Esophagus muscularis mucosa (tissue), 4 donors: ENCODE measurements at regions not wholly inside any gene's neighbourhood (a gene's known extent, or its start where the extent isn't known, plus 50 kb on each side); places are given as distances from the start of the nearest gene placed in this dataset.

Experiments used
- CTCF ChIP-seq, 3 experiments: fragments of 200-600 bp in 2 of 3; fragments of 450-650 bp in 1 of 3; sonication (generic) in 2 of 3; IDR thresholded peaks; one replicate each; pipeline ENCODE4 v1.5.1; 2017 to 2019; ENCODE audit warnings: antibody characterized with exemption in 3 of 3, mild to moderate bottlenecking in 2 of 3, moderate library complexity in 1 of 3
- EP300 ChIP-seq: sonication (generic); formaldehyde crosslinking; IDR thresholded peaks from one replicate; pipeline ENCODE4 v1.6.1; 2017; ENCODE audit warnings: antibody characterized with exemption
- POLR2A ChIP-seq: fragments of 450-650 bp; IDR thresholded peaks from one replicate; pipeline ENCODE4 v1.6.1; 2017; ENCODE audit warnings: antibody characterized with exemption, moderate library complexity, mild to moderate bottlenecking, low read depth
- POLR2AphosphoS5 ChIP-seq, 2 donors: sonication (generic); formaldehyde crosslinking; IDR thresholded peaks; one replicate each; pipeline ENCODE4 v1.6.1; 2017; ENCODE audit warnings: antibody characterized with exemption in 2 of 2

- TF ChIP-seq CTCF (IDR thresholded peaks at IDR 0.05) (no peak), EP300 (no peak), POLR2AphosphoS5 (IDR thresholded peaks at IDR 0.05) (no peak), POLR2A (no peak)
These were observed 94.8 kb downstream of the BMP4 start for GRCh38 chr14:53861781-53862180.
